GM18505 (cell line): ENCODE measurements at regions not wholly inside any gene's neighbourhood (a gene's known extent, or its start where the extent isn't known, plus 50 kb on each side); places are given as distances from the start of the nearest gene placed in this dataset.
"Not testable (repeated sequence)": the region's sequence is repeated elsewhere in the genome, so short reads cannot be mapped to it uniquely, and the experiment has no call there.

Experiments used
- ATAC-seq: cut with Tn5 transposase; IDR thresholded peaks from one replicate; pipeline ENCODE4 v1.9.1; 2021; ENCODE audit not compliant: unreplicated experiment
- POLR2A ChIP-seq: IDR thresholded peaks from 4 replicates; pipeline ENCODE4 v1.6.1; 2011; ENCODE audit warnings: borderline replicate concordance; ENCODE audit not compliant: insufficient read depth, insufficient read length; ENCODE audit errors: extremely low read depth

DNA sequence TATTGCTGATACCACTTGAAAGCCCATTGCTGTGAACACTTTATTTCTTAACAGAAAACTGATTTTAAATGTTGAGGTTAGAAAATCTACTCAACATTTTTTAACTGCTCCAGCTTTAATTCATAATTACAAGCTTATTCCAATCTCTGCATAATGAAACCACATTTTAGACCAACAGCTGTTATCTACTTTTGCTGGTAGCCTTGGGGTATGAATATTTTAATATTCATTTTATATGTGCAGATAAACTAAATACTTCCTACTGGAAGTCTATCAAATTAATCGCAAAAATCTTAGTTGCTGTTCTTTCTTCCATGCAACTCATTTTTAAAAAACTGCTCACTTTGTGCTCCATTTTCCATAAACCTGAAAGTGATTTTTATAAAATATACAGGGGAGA lies 189.3 kb upstream of the SLC35B3 start:
- no peak for ATAC-seq

DNA sequence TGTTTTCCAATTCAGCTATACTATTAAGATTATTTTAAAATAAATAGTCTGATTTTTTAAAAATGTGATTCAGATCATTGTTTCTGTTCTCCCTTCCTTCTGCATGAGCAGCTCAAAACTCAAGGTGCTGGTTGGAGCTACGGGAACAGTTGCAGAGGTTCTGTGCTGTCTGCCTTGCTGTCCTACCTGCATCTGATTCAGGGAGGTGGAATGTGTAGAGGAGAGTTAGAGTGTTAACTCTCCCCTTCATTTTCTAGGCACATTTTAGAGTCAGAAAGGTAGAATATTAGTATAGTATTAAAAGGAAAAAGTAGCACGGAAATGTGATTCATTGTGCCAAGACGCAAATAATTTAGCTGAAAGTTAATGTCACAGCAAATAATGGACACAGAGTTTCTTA lies 188.1 kb upstream of the SLC35B3 start:
- TF ChIP-seq POLR2A = no peak

More for the DNA sequence above, 189.3 kb upstream of the SLC35B3 start:
- no peak for TF ChIP-seq POLR2A

GRCh38 chr6:8619853-8620252 lies 184.5 kb upstream of the SLC35B3 start:
- no peak for ATAC-seq
- TF ChIP-seq POLR2A = no peak

More for the DNA sequence above, 188.1 kb upstream of the SLC35B3 start:
- ATAC-seq = no peak

DNA sequence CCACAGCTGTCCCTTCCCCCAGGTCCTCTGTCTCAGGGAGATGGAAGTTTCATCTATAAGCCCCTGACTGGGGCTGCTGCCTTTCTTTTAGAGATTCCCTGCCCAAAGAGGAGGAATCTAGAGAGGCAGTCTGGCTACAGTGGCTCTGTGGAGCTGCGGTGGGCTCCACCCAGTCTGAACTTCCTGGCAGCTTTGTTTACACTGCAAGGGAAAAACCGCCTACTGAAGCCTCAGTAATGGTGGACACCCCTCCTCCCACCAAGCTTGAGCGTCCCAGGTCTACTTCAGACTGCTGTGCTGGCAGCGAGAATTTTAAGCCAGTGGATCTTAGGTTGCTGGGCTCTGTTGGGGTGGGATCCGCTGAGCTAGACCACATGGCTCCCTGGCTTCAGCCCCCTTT lies 184.1 kb upstream of the SLC35B3 start:
- ATAC-seq = not testable (repeated sequence)

DNA sequence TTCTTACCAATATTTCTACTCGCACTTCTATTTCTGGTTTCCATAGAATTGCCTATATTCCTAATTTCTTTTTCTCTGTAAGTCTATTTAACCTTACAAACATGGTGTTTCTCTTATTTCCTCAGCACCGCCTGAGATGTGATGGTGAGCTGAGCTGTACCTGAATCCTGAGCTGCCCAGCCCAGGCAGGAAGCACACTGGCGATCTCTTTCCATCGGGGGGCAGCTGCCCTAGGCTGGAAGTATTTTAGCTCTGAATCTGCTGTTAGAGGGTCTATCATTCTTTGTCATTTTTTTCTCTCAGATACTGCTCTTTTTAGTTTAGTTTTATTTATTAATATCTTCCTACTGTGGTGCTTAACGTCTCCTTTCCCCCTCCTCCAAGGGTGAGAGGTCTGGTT lies 173.4 kb upstream of the SLC35B3 start:
- ATAC-seq = no peak
- TF ChIP-seq POLR2A = no peak

DNA sequence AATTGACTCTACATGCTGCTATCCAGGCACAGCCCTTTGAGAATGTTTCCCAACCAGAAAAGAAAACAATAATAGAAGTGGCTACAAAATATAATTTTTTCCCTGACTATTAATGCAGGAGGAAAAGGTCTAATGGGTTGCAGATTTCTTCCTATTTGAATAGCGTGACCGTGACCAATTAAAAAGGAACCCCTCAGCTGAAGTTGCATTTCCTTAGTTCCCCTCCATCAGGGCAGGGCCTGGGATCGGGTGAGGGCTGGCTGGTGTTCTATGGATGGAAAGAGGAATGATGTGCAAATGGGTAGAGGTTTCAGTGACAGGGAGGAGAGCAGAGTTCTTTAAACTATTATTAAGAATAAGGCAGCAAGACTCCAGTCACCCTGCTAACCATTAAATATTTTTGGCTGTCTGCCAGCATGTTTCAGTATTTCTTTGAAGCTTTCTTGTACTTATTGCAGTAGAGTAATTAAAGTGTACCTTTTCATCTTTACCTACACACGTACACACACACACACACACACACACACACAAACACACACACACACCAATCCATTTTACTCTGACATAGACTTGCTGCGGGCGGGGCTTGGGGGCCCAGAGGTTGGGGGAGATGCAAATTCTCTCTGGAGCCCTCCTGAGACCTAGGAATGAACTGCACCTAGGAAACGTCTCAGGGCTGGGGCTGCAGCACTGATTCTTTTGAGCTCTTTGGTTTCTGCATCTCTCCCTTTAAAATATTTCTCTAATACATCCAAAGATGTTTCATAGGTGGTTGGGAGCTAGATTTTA lies 154.8 kb upstream of the SLC35B3 start:
- ATAC-seq = no peak
- TF ChIP-seq POLR2A = no peak

- TF ChIP-seq POLR2A = no peak
- ATAC-seq = no peak
These were observed 152.8 kb upstream of the SLC35B3 start for GRCh38 chr6:8588176-8588575.

DNA sequence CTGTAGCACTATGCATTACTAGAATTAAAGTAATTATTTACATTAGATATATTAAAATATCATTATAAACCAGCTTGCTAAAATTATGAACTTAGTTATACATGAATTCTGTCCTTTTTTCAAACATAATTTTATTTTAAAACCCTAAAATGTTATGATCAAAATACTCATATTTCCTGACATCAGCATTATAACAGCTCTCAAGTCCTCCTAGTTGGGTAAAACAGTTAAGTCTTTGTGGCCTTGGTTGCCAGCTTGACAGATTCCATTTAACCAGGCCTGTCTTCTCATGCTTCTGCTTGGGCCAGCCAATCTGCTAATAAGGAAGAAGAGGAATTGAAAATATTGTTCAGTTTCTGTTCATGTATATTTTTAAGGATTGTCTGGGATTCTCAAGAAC lies 147.9 kb upstream of the SLC35B3 start:
- no peak for ATAC-seq
- no peak for TF ChIP-seq POLR2A

GRCh38 chr6:8579372-8579771 lies 144.0 kb upstream of the SLC35B3 start:
- no peak for ATAC-seq

GRCh38 chr6:8578006-8578405 lies 142.7 kb upstream of the SLC35B3 start:
- no peak for TF ChIP-seq POLR2A
- ATAC-seq = no peak

More at GRCh38 chr6:8579372-8579771, 144.0 kb upstream of the SLC35B3 start:
- no peak for TF ChIP-seq POLR2A

GRCh38 chr6:8574749-8575468 lies 139.6 kb upstream of the SLC35B3 start:
- no peak for ATAC-seq
- no peak for TF ChIP-seq POLR2A

DNA sequence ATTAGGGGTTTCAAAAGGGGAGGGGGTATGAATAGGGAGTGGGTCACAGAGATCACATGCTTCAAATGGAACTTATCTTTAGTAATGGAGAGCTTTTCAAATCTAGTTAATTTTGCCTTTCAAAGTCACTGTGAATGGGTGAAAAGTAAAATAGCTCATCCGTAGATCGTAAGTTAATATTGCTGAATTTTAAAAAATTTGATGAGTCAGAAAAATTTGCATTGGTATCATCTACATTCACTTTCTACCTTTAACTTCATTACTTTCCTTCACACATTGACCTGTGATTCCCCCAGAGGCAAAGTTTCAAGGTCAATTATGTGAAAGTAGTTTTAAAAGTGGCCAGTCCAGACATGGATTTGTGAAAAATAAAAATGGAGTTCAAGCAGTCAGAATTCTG lies 139.0 kb upstream of the SLC35B3 start:
- ATAC-seq = no peak
- TF ChIP-seq POLR2A = no peak

- ATAC-seq = no peak
These were observed 135.0 kb upstream of the SLC35B3 start for GRCh38 chr6:8570256-8570920.

DNA sequence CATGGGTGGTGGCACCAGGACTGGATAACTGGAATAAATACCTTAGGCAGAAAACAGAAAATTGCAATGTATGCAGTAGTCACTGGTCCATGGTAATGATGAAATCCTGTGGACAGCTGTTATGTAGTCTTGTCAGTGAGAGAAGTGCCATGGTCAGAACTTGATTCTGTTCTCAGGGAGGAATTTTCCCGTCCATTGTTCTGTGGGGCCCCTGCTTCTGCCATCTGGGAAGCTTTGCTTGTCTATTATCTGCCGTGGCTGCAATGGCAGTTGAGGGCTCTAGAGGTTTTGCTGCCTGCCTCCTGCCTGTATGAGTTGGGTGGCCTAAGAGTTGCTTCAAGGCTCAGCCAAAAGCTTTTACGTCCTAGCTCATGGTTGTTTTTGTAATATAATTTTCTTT lies 126.8 kb upstream of the SLC35B3 start:
- no peak for TF ChIP-seq POLR2A
- ATAC-seq = no peak

More at GRCh38 chr6:8570256-8570920, 135.0 kb upstream of the SLC35B3 start:
- no peak for TF ChIP-seq POLR2A
